Inflammatory macrophage (primary cell): ENCODE measurements at regions not wholly inside any gene's neighbourhood (a gene's known extent, or its start where the extent isn't known, plus 50 kb on each side); places are given as distances from the start of the nearest gene placed in this dataset.
"Not testable (repeated sequence)": the region's sequence is repeated elsewhere in the genome, so short reads cannot be mapped to it uniquely, and the experiment has no call there.

ENCODE experiments used
- DNase-seq, 2 donors: peaks; one replicate each; pipeline ENCODE4 v3.0.0-alpha.2; 2020 to 2022

DNA sequence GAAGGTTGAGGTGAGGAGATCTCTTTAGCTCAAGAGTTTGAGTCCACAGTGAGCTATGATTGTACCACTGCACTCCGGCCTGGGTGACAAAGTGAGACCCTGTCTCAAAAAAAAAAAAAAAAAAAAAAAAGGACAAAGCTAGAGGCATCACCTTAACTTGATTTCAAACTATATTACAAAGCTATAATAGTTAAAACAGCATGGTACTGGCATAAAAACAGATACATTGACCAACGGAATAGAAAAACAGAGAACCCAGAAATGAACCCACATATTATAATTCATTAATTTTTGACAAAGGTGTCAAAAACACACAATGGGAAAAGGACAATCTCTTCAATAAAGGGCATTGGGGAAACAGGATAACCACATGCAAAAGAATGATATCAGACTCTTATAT is 50.8 kb upstream of the MBOAT1 start:
- DNase-seq, result no peak

- DNase-seq, result no peak
Measured at GRCh38 chr6:20265842-20266241, 53.6 kb upstream of the MBOAT1 start.

DNA sequence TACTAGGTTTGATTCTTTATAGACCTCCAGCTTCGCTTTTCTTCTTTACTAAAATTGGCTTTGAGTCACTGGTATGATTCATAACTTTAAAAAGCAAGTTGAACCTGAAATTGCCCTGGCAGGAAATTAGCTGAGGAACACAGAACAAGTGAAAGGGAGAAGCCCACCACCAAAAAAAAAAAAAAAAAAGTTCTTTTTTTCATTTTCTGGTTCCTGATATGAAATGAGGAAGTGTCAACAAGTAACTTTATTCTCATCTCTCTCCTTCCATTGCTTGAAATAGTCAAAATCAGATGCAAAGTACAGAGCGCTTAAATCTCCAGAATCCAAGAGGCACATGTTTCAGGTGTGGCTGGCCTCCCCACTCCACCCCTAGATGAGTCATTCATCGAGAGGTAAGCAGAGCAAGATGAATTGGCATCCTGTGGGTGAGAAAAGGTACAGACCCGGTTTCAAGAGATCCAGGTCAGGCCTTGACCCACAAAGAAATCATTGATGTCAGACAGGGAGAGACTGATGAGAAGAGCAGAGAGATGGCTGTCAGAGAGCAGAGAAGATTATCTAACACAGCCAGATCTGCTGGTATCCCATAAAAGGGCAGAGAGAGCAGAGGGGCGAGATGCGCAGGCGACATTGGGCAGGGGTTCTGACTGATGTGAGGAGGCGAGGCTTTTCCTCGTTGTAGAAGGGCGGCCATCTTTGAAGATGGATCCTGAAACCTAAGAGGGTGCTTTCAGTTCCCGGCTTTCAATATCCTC is 54.8 kb upstream of the MBOAT1 start:
- peak in 1 of 2 donors; percentile 23 for DNase-seq

- no peak for DNase-seq
Measured at GRCh38 chr6:20269181-20269580, 56.9 kb upstream of the MBOAT1 start.

DNA sequence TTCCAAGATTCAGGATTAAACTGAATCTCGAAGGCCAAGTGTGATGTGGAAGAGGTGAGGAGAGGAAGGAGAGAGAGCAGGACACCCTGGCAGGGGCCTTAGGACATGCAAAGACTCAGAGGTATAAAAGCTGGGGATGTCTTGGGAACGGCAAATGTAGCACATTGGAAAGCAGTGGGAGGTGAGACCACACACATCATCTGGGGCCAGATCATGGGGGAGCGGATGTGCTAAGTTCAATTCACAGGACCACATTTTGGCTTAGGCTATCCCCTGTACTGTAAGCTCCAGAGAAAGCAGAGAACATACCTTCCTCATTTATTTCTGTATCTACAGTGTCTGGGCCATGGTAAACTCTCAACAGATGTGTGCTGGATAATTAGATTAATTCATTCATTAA is 59.5 kb upstream of the MBOAT1 start:
- DNase-seq, result no peak

DNA sequence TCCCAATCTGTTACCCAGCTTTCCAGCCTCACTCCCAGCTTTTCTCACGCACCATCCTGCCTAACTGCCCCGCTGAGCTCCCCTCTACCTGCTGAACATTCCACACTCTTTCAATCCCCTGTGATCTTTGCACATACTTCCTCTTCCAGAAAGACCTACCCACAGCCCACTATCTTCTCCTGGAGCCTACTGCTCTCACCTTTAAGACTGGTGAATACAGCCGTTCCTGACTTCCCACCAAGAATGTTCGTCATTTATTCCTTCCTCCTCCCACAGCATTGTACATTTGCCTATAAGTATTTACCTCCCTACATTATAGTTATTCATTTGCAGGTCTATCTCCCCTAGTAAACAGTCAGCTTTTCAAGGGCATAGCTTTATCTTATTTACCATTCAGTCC is 61.9 kb upstream of the MBOAT1 start:
- DNase-seq, result no peak

- DNase-seq, result not testable (repeated sequence)
Measured at GRCh38 chr6:20275837-20276236, 63.6 kb upstream of the MBOAT1 start.

DNA sequence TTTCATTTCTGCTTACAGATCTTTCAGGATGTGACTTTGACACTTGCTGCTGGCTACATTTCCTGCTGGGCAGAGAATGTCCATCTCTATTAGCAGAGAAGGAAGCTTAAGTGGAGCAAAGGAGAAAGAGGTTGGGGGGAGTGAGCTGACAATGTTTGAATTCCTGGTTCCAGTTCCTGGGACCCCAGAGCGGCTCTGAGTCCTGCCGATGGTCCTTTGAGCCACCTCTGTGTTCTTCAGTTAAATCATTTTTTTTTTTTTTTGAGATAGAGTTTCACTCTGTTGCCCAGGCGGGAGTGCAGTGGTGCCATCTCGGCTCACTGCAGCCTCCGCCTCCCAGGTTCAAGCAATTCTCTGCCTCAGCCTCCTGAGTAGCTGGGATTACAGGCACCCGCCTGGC is 65.5 kb upstream of the MBOAT1 start:
- DNase-seq, result not testable (repeated sequence)

- no peak for DNase-seq
Measured at GRCh38 chr6:20279051-20279450, 66.8 kb upstream of the MBOAT1 start.

DNA sequence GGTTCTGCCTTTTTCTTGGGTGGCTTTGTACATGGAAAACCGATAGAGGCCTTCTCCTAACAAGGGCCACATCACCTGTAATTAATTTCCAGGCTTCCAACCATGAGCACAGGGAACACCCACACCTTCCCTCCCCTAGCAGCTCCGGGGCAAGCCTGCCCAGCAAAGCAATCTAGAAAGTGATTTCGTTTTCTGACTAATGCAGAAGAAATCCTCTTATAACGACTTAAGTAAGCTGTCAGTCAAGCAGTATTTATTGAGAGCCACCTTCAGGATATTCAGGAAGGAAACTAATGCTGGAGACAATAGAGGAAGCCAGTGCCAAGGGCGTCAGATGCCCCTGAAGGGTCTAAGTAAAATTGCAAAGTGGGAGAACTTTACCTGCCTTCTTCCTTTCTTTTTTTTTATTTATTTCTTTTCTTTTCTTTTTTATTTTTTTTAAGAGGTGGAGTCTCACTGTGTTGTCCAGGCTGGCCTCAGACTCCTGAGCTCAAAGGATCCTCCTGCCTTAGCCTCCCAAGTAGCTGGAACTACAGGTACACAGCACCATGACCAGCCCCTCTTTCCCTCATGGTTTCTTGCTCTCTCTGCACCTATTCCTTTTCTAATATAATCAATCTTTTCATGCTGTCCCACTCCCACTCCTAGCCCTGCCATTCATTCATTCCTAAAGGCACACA is 67.5 kb upstream of the MBOAT1 start:
- no peak for DNase-seq

- no peak for DNase-seq
Measured at GRCh38 chr6:20280288-20280621, 68.0 kb upstream of the MBOAT1 start.

GRCh38 chr6:20284672-20285071 is 72.4 kb upstream of the MBOAT1 start:
- no peak for DNase-seq

- no peak for DNase-seq
Measured at GRCh38 chr6:20286968-20287565, 74.8 kb upstream of the MBOAT1 start.

- DNase-seq, result peak; percentile 86 to 87
Measured at GRCh38 chr6:20291764-20292580, 79.7 kb upstream of the MBOAT1 start.

- DNase-seq, result no peak
Measured at GRCh38 chr6:20292905-20293304, 80.6 kb upstream of the MBOAT1 start.

DNA sequence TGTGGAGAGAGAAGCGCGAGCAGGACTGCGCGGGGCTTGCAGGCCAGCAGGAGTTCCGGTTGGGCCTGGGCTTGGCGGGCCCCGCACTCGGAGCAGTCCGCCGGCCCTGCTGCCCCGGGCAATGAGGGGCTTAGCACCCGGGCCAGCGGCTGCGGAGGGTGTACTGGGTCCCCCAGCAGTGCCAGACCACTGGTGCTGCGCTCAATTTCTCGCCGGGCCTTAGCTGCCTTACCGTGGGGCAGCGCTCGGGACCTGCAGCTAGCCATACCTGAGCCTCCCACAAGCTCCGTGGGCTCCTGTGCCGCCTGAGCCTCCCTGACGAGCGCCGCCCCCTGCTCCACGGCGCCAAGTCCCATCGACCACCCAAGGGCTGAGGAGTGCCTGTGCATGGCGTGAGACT is 89.0 kb upstream of the MBOAT1 start:
- DNase-seq, result no peak

DNA sequence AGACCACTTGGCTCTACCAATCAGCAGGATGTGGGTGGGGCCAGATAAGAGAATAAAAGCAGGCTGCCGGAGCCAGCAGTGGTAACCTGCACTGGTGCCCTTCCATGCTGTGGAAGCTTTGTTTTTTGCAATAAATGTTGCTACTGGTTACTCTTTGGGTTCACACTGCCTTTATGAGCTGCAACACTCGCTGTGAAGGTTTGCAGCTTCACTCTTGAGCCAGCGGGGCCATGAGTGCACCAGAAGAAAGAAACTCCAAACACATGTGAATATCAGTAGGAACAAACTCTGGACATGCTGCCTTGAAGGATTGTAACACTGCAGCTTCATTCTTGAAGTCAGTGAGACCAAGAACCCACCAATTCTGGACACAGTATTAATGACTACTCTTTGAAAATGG is 89.9 kb upstream of the MBOAT1 start:
- no peak for DNase-seq

GRCh38 chr6:20302702-20303251 is 90.5 kb upstream of the MBOAT1 start:
- DNase-seq, result no peak

DNA sequence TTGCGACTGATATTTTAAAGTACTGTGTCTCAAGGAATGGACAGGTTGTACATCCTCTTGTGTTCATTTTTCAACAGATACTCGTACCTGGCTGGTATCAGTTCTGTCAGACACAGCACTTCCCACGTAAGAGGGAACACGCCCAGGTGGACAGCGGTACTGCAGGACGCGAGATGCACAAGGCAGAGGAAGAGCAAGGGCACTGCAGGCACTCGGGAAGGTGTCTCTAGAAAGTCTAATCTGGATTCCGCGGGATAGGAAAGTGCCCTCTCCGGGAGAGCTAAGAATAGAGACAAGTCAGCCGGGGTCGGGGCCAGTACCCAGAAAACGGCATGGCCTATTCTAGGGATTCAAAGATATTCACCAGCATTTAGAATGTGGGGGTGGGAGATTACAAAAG is 94.2 kb upstream of the MBOAT1 start:
- no peak for DNase-seq

GRCh38 chr6:20309186-20309585 is 92.5 kb upstream of the E2F3 start:
- no peak for DNase-seq

GRCh38 chr6:20310185-20310584 is 91.5 kb upstream of the E2F3 start:
- DNase-seq, result no peak

GRCh38 chr6:20312606-20313005 is 89.1 kb upstream of the E2F3 start:
- DNase-seq, result peak in 1 of 2 donors; percentile 15

DNA sequence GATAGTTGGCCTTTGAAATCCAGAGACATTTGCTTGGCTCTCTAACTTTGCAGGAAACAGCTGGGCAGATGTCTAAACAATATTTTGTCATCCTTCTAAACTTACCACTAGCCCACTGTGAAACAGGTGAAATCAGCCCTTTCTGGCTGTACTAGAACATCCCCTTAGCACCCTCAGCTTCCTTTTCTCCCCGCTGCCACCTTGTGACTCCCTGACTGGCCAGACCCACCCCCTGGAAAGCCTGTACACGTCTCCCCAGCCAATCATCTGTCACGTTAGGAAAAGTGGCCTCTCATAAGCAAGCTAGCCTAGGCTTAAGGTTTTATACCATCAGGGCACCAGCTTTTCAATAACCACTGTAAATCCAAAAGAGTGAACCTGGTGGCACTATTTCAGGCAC is 88.6 kb upstream of the E2F3 start:
- DNase-seq, result no peak
